ENCODE measurements at regions not wholly inside any gene's neighbourhood (a gene's known extent, or its start where the extent isn't known, plus 50 kb on each side); places are given as distances from the start of the nearest gene placed in this dataset.

DNA sequence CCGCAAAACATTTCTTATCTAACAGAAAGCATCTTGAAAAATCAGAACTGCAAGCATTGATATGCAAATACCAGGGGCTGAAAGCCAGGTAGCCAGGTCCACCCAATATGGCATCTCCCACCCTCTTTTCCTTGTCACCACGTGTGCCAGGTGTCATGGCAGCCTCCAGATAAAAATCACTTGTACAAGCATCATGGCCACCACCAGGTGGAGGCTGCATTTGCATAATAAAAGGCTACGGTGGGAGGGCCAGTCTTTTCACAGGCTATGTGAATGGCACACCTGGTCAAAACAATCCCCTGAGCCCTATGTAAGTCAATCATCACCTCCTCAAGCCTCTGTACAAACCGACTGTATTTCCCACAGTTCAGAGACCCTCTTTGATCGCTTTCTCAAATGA is 1233.1 kb upstream of the ALCAM start:
- BruUV-seq (replicated peaks): no TSS peak
- ATAC-seq: no peak

DNA sequence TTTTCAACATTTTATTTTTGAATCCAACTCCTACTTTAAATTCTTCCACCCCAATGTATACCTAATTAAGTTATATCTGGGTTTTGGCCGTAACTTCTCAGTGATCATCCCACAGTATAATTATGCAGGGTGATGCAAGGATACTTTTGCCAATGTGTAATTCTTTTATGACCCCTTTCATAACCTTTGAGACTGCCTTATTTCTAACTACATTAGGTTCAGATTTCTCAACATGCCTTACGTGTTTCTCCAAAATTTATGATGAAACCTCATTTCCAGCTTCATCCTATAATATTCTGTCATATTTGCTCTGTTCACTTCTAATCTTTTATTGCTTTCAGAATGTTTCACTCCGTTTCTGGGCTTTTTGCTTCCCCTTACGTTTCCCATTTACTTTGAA is 1229.6 kb upstream of the ALCAM start:
- ChIA-PET POLR2A (no interaction called here), CTCF (no interaction called here)
- no peaks in the 10 kb centered on the region for H3K4me1 ChIP-seq (ENCODE audit: control insufficient read depth, insufficient read depth, low read length)
- H3K4me3 ChIP-seq (ENCODE audit: low read depth in 2 of 2, low read length in 2 of 2): no peak overlapping the region
- H3K9me3 ChIP-seq (ENCODE audit: control insufficient read depth, insufficient read depth, low read depth, low read length): peaks cover 8% of the 10 kb centered on the region; the same call in 1 of the 2 replicates
- H3K27ac ChIP-seq (ENCODE audit: low read length): no peak overlapping the region
- intact Hi-C loops (cut with micrococcal nuclease; ENCODE audit: unreplicated experiment) (no loop called here), in situ Hi-C loops (cut with HindIII; ENCODE audit: low pct_unique_long_range_greater_than_20kb, low sequenced_read_pairs) (no loop called here)
- ATAC-seq (no peak), DNase-seq (ENCODE audit: low read depth, low spot score) (no peak)
- no peak for TF ChIP-seq POLR2AphosphoS5 (IDR thresholded peaks at IDR 0.05; ENCODE audit: low read depth, low read length)
- no TSS peak for BruUV-seq (replicated peaks)
- H3K27me3 ChIP-seq (ENCODE audit: control insufficient read depth, insufficient read depth, low read length): no peaks in the 10 kb centered on the region
- no peaks in the 10 kb centered on the region for H3K36me3 ChIP-seq (ENCODE audit: control insufficient read depth, insufficient read depth, low read length)

More for the DNA sequence above, 1233.1 kb upstream of the ALCAM start:
- intact Hi-C loops (cut with micrococcal nuclease; ENCODE audit: unreplicated experiment) (no loop called here), in situ Hi-C loops (cut with HindIII; ENCODE audit: low pct_unique_long_range_greater_than_20kb, low sequenced_read_pairs) (no loop called here)
- Histone ChIP-seq H3K27ac (ENCODE audit: low read length) (no peak overlapping the region), H3K27me3 (ENCODE audit: control insufficient read depth, insufficient read depth, low read length) (no peaks in the 10 kb centered on the region), H3K4me1 (ENCODE audit: control insufficient read depth, insufficient read depth, low read length) (no peaks in the 10 kb centered on the region), H3K4me3 (ENCODE audit: low read depth in 2 of 2, low read length in 2 of 2) (no peak overlapping the region), H3K36me3 (ENCODE audit: control insufficient read depth, insufficient read depth, low read length) (no peaks in the 10 kb centered on the region), H3K9me3 (ENCODE audit: control insufficient read depth, insufficient read depth, low read depth, low read length) (peaks cover 8% of the 10 kb centered on the region; the same call in 1 of the 2 replicates)
- ChIA-PET POLR2A (no interaction called here), CTCF (no interaction called here)
- TF ChIP-seq, protein P1, sequence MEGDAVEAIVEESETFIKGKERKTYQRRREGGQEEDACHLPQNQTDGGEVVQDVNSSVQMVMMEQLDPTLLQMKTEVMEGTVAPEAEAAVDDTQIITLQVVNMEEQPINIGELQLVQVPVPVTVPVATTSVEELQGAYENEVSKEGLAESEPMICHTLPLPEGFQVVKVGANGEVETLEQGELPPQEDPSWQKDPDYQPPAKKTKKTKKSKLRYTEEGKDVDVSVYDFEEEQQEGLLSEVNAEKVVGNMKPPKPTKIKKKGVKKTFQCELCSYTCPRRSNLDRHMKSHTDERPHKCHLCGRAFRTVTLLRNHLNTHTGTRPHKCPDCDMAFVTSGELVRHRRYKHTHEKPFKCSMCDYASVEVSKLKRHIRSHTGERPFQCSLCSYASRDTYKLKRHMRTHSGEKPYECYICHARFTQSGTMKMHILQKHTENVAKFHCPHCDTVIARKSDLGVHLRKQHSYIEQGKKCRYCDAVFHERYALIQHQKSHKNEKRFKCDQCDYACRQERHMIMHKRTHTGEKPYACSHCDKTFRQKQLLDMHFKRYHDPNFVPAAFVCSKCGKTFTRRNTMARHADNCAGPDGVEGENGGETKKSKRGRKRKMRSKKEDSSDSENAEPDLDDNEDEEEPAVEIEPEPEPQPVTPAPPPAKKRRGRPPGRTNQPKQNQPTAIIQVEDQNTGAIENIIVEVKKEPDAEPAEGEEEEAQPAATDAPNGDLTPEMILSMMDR (IDR thresholded peaks at IDR 0.05): no peak
- TF ChIP-seq TCF7L2 (IDR thresholded peaks at IDR 0.05; ENCODE audit: low read depth, low read length) (no peak), SIN3A (IDR thresholded peaks at IDR 0.05; ENCODE audit: borderline replicate concordance, insufficient read depth, low read depth, low read length) (no peak), POLR2AphosphoS5 (IDR thresholded peaks at IDR 0.05; ENCODE audit: low read depth, low read length) (no peak)
- TF ChIP-seq, protein P2, sequence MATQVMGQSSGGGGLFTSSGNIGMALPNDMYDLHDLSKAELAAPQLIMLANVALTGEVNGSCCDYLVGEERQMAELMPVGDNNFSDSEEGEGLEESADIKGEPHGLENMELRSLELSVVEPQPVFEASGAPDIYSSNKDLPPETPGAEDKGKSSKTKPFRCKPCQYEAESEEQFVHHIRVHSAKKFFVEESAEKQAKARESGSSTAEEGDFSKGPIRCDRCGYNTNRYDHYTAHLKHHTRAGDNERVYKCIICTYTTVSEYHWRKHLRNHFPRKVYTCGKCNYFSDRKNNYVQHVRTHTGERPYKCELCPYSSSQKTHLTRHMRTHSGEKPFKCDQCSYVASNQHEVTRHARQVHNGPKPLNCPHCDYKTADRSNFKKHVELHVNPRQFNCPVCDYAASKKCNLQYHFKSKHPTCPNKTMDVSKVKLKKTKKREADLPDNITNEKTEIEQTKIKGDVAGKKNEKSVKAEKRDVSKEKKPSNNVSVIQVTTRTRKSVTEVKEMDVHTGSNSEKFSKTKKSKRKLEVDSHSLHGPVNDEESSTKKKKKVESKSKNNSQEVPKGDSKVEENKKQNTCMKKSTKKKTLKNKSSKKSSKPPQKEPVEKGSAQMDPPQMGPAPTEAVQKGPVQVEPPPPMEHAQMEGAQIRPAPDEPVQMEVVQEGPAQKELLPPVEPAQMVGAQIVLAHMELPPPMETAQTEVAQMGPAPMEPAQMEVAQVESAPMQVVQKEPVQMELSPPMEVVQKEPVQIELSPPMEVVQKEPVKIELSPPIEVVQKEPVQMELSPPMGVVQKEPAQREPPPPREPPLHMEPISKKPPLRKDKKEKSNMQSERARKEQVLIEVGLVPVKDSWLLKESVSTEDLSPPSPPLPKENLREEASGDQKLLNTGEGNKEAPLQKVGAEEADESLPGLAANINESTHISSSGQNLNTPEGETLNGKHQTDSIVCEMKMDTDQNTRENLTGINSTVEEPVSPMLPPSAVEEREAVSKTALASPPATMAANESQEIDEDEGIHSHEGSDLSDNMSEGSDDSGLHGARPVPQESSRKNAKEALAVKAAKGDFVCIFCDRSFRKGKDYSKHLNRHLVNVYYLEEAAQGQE (IDR thresholded peaks at IDR 0.05; ENCODE audit: insufficient read depth in 1 of 2, low read depth in 2 of 2, low read length in 1 of 2): no peak
- no peak for DNase-seq (ENCODE audit: low read depth, low spot score)

DNA sequence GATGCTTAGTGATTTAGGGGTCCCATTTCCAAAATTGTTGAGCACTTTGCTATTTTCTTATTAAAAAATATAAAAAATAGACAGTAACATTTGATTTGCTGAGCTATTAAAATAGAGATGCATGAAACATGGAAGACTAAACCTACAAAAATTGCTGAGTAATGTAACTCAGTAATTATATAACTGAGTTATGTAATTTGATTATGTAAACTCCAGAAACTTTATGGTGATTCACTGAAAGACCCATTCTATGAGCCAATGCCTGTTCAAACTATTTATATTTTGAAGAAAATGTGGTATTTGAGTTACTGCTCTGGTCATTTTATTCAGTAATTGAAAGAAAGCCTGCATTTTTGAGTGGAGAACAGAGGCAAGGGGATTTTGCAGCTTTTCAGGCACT is 1221.5 kb upstream of the ALCAM start:
- Histone ChIP-seq H3K4me1 (ENCODE audit: control insufficient read depth, insufficient read depth, low read length) (no peaks in the 10 kb centered on the region), H3K9me3 (ENCODE audit: control insufficient read depth, insufficient read depth, low read depth, low read length) (no peaks in the 10 kb centered on the region), H3K36me3 (ENCODE audit: control insufficient read depth, insufficient read depth, low read length) (no peaks in the 10 kb centered on the region), H3K27ac (ENCODE audit: low read length) (no peak overlapping the region), H3K27me3 (ENCODE audit: control insufficient read depth, insufficient read depth, low read length) (no peaks in the 10 kb centered on the region), H3K4me3 (ENCODE audit: low read depth in 2 of 2, low read length in 2 of 2) (no peak overlapping the region)
- POLR2A ChIA-PET: no interaction called here
- no peak for DNase-seq (ENCODE audit: low read depth, low spot score)
- in situ Hi-C loops (cut with HindIII; ENCODE audit: low pct_unique_long_range_greater_than_20kb, low sequenced_read_pairs) (no loop called here), intact Hi-C loops (cut with micrococcal nuclease; ENCODE audit: unreplicated experiment) (no loop called here)
- CTCF ChIA-PET: no interaction called here
- no peak for ATAC-seq
- no TSS peak for BruUV-seq (replicated peaks)
- no peak for TF ChIP-seq SIN3A (IDR thresholded peaks at IDR 0.05; ENCODE audit: borderline replicate concordance, insufficient read depth, low read depth, low read length)
